Ammon's horn (tissue), 1 donor: ENCODE measurements at regions not wholly inside any gene's neighbourhood (a gene's known extent, or its start where the extent isn't known, plus 50 kb on each side); places are given as distances from the start of the nearest gene placed in this dataset.
"Not testable (repeated sequence)": the region's sequence is repeated elsewhere in the genome, so short reads cannot be mapped to it uniquely, and the experiment has no call there.

Experiments
- DNase-seq: peaks from one replicate; pipeline ENCODE4 v3.0.0-alpha.2; 2016; ENCODE audit warnings: low spot score

GRCh38 chr9:34793428-34793827, 83.5 kb upstream of the CCL21 start:
- DNase-seq: no peak

DNA sequence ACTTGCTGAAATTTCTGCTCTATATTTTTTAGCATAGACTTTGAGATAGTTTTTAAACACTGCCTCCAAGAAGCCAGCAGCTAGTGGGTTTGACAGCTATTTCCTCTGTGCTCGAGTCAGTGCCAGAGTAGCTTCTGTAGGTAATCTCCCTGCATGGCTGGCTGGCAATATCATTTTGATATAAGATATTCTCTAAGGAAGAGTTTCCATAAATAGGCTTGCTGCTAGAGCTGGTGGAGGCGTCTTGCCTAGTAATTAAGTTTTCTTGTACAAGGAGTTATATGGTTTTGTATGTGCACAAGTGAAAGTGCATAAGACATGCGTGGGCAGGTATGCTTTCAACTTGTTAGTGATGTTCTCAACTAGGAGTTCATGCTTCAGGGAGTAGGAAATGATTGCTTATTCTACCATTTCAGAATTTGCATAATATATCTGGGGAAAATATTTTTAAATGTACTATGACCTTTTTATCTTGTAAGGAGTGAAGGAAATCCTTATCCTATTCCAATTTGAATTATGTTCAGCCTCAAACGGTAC, 74.1 kb upstream of the CCL21 start:
- DNase-seq: peak; percentile 6

DNA sequence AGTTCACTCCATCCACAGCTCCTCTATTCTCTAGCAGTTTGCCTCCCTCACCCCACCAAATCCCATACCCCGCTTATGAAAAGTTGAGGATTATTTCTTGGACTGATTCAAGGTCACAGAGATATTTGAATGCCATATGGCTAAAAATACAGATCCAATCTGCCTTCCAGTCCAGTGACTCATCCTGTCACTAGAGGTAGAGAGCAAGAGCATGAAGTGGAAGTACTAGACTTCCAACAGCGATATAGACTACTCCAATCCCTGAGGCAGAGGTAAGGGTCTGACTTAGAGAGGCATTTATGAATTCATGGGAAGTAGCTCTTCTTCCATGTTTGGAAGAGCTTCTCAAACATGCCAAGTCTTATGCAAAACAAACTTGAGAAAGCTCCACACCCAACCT, 72.4 kb upstream of the CCL21 start:
- no peak for DNase-seq

DNA sequence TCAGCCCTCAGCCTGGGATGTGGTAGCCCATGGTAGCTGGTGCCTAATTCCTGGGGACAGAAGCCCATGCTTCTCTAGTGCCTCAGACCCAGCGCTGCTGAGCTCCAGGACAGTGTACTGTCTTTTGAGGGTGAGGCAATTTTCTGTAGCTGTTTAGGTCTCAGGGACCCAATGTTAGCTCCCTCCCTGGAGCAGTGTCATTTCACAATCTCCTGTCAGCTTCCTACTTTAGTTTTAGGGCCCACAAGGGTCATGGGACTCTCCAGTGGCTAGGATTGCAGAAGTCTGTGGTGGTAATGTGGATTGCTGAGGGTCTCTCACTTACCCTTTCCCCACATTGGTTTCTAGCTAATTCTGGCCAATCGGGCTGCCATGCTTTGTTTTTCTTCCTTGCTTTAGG, 67.7 kb upstream of the CCL21 start:
- peak; percentile 44 for DNase-seq

DNA sequence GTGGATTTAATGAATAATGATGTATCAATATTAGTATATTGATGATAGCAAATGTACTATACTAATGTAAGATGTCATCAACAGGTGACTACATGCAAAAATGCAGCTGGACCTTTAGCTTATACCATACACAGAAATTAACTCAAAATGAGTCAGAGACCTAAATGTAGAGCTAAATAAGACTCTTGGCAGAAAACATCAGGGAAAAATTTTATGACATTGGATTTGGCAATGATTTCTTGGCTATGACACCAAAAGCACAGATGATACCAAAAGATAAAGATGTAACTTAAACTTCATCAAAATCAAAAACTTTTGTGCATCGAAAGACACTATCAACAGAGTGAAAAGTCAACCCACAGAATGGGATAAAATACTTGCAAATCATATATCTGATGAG, 64.0 kb upstream of the CCL21 start:
- no peak for DNase-seq

- no peak for DNase-seq
These were observed 63.5 kb upstream of the CCL21 start for GRCh38 chr9:34773306-34773910.

GRCh38 chr9:34771007-34771406, 61.1 kb upstream of the CCL21 start:
- no peak for DNase-seq

GRCh38 chr9:34767087-34767486, 57.2 kb upstream of the CCL21 start:
- not testable (repeated sequence) for DNase-seq

DNA sequence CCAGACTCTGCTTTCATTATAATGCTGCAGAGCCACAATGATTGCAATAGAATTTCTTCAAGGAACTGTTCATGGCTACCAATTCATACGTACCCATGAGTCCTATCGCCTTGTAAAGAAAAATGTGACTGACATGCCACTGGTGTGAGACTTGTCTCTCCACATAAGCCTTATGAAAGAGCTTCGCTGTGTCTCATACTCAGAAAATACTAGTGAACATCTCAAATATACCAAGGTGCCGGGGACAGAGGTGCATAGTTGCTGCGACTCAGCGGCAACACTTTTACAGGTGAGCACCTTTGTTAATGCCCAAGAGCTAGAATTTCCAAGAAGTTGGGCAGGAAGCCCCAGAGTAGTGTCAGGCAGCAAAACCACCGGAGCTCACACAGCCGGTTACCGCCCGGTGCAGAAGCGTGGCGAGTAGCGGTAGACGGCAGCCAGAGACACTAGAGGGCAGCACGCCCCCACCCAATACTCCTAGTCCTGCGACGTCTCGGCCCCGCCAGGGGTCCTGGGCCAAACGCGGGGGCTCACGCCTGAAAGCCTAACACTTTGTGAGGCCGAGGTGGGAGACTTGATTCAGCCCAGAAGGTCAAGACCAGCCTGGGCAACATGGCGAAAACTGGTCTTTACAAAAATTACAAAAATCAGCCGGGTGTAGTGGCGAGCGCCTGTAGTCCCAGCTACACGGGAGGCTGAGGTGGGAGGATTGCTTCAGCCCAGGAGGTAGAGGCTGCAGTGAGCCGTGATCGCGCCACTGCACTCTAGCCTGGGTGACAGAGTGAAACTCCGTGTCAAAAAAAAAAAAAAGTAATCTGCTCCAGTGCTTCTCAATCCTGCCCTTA, 50.5 kb upstream of the CCL21 start:
- DNase-seq: peak; percentile 72
